Erythroblast (primary cell): ENCODE measurements at regions not wholly inside any gene's neighbourhood (a gene's known extent, or its start where the extent isn't known, plus 50 kb on each side); places are given as distances from the start of the nearest gene placed in this dataset.

ENCODE experiments used
- GATA1 ChIP-seq: IDR thresholded peaks from 2 replicates; pipeline ENCODE4 v1.6.1; 2011; ENCODE audit warnings: low read depth, mild to moderate bottlenecking, control low read depth, low read length, moderate library complexity
- POLR2A ChIP-seq: IDR thresholded peaks from 2 replicates; pipeline ENCODE4 v1.6.1; 2011; ENCODE audit warnings: mild to moderate bottlenecking, low read length

- TF ChIP-seq POLR2A = no peak
- TF ChIP-seq GATA1 = no peak
Observed at GRCh38 chr22:25361899-25362214, 142.4 kb downstream of the CRYBB2 start.
